ENCODE measurements at regions not wholly inside any gene's neighbourhood (a gene's known extent, or its start where the extent isn't known, plus 50 kb on each side); places are given as distances from the start of the nearest gene placed in this dataset.

DNA sequence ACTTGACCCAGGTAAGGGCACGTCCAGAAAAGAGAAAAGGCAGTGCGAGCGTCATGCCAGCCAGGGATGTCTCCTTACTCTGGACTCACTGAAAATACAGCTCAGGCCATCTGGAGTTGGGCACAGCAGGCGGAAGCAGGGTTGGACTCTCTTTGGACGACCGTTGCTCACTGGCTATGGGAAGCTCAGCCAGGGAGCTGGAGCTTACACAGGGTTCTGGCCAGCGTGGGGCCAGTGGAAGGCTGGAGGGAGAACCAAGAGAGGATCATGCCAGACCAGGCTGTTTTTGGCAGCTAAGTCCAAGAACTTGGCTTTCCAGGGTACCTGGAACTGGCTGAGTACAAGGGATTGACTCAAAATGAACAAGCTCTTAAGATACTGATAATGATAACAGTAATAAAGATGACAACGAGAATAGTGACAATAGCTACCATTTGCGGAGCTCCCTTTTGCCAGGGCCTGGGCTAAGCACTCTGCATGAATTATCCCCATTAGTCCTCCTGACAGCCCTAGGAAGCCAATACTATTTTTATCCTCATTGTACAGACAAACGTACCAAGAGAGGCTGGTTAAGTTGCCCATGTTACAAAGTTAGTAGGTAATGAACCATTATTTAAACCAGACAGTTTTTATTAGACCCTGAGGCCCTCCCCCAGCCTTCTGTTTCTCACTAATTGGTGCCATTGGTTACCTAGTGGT, 177.6 kb downstream of the PTPN20 start:
- Histone ChIP-seq H3K27me3 (no peaks in the 10 kb centered on the region), H3K4me3 (no peak overlapping the region), H3K27ac (no peak overlapping the region), H3K4me1 (ENCODE audit: low read depth) (peaks cover 13% of the 10 kb centered on the region), H3K36me3 (no peaks in the 10 kb centered on the region), H3K9me3 (ENCODE audit: low read depth) (no peaks in the 10 kb centered on the region)
- TF ChIP-seq, protein P1, sequence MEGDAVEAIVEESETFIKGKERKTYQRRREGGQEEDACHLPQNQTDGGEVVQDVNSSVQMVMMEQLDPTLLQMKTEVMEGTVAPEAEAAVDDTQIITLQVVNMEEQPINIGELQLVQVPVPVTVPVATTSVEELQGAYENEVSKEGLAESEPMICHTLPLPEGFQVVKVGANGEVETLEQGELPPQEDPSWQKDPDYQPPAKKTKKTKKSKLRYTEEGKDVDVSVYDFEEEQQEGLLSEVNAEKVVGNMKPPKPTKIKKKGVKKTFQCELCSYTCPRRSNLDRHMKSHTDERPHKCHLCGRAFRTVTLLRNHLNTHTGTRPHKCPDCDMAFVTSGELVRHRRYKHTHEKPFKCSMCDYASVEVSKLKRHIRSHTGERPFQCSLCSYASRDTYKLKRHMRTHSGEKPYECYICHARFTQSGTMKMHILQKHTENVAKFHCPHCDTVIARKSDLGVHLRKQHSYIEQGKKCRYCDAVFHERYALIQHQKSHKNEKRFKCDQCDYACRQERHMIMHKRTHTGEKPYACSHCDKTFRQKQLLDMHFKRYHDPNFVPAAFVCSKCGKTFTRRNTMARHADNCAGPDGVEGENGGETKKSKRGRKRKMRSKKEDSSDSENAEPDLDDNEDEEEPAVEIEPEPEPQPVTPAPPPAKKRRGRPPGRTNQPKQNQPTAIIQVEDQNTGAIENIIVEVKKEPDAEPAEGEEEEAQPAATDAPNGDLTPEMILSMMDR (IDR thresholded peaks at IDR 0.05; ENCODE audit: low read depth, low read length), result no peak
- no peak for DNase-seq (ENCODE audit: low read depth in 1 of 2, low spot score in 1 of 2)

DNA sequence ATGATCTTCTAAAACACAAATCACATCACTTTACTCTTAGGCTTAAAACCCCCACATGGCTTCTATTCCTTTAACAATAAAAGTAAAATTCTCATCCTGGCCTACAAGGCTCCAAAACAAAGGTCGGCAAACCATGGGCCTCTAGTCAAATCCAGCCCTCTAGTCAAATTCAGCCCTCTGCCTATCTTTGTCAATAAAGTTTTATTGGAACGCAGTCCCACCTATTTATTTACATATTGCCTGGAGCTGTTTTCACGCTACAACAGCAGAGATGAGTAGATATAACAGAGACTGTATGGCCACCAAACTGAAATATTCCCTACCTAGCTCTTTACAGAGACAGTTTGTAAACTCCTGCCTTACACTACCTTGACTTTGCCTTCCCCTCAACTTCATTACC, 178.8 kb downstream of the PTPN20 start:
- TF ChIP-seq, protein P1 (IDR thresholded peaks at IDR 0.05; ENCODE audit: low read depth, low read length), result no peak
- Histone ChIP-seq H3K27ac (no peak overlapping the region), H3K4me3 (no peak overlapping the region), H3K36me3 (no peaks in the 10 kb centered on the region), H3K9me3 (ENCODE audit: low read depth) (no peaks in the 10 kb centered on the region), H3K27me3 (no peaks in the 10 kb centered on the region), H3K4me1 (ENCODE audit: low read depth) (peaks cover 13% of the 10 kb centered on the region)
- no peak for DNase-seq (ENCODE audit: low read depth in 1 of 2, low spot score in 1 of 2)

DNA sequence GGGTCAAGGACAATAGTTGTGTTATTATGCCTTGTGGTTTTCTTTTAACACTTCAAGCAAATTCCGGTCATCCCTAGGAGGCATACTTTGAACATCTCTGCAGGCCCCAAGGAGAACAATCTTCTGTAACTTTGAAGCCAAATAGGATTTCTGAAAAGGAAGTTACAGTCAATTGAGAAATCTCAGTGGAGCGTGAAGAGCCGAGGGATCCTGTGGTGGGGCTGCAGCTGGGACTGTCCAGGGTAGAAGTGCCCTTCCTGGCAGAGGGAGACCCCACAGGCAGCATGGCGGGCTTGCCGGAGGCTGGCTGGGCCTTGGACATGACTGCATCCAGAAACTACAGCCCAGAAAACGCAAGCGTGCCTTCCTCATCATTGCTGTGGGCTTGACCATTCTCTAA, 179.7 kb downstream of the PTPN20 start:
- DNase-seq (ENCODE audit: low read depth in 1 of 2, low spot score in 1 of 2), result no peak
- H3K9me3 ChIP-seq (ENCODE audit: low read depth), result no peaks in the 10 kb centered on the region

DNA sequence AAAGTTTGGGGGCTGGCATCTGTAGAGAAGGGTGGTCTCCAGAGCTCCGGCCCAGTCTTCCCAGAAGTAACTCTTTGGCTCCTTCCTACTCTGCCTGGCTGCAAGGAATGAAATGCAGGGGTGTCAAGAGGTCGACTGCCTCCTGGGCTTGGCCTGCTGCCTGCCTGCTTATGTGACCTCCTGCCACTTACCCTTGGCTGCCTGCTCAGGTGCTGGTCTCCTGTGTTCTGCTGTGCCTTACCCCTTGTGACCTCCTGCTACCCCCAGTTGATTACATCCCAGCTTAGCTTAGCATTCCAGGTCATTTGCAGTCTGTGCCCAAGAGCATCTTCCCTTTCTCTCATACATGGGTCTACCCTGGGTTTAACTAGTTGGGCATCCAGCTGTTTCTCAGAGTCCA, 180.2 kb downstream of the PTPN20 start:
- Histone ChIP-seq H3K27me3 (no peaks in the 10 kb centered on the region), H3K4me3 (no peak overlapping the region), H3K36me3 (no peaks in the 10 kb centered on the region), H3K9me3 (ENCODE audit: low read depth) (no peaks in the 10 kb centered on the region), H3K4me1 (ENCODE audit: low read depth) (peaks cover 13% of the 10 kb centered on the region), H3K27ac (no peak overlapping the region)
- DNase-seq (ENCODE audit: low read depth in 1 of 2, low spot score in 1 of 2), result no peak
- TF ChIP-seq, protein P1 (IDR thresholded peaks at IDR 0.05; ENCODE audit: low read depth, low read length), result no peak

More for the DNA sequence above, 179.7 kb downstream of the PTPN20 start:
- Histone ChIP-seq H3K4me1 (ENCODE audit: low read depth) (peaks cover 13% of the 10 kb centered on the region), H3K36me3 (no peaks in the 10 kb centered on the region), H3K27ac (no peak overlapping the region), H3K27me3 (no peaks in the 10 kb centered on the region), H3K4me3 (no peak overlapping the region)
- TF ChIP-seq, protein P1 (IDR thresholded peaks at IDR 0.05; ENCODE audit: low read depth, low read length), result no peak

DNA sequence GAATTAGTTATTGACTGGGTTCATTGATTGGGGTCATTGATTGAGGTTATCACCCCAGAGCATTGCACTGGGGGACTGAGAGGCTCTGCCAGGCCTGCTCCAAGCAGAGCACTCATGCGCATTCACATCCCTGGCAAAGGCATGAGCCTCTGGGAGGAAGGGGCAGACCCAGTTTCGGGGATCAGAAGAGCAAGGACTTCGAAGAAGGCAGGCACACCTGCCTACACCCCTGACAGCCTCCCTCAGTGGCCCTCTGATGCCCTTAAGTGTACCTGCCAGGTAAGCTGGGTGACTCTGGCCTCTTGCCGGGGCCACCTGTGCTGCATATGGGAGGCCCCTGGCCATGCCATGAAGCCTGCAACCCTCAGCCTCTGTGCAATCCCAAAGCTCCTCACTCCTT, 181.1 kb downstream of the PTPN20 start:
- H3K27me3 ChIP-seq, result no peaks in the 10 kb centered on the region
- H3K27ac ChIP-seq, result no peak overlapping the region
- H3K4me3 ChIP-seq, result no peak overlapping the region
- no peaks in the 10 kb centered on the region for H3K36me3 ChIP-seq
- H3K9me3 ChIP-seq (ENCODE audit: low read depth), result no peaks in the 10 kb centered on the region
- TF ChIP-seq, protein P1 (IDR thresholded peaks at IDR 0.05; ENCODE audit: low read depth, low read length), result no peak
- peaks cover 13% of the 10 kb centered on the region for H3K4me1 ChIP-seq (ENCODE audit: low read depth)
- no peak for DNase-seq (ENCODE audit: low read depth in 1 of 2, low spot score in 1 of 2)
